Glutamatergic neuron (in vitro differentiated cells): ENCODE measurements at regions not wholly inside any gene's neighbourhood (a gene's known extent, or its start where the extent isn't known, plus 50 kb on each side); places are given as distances from the start of the nearest gene placed in this dataset.

Source experiments
- DNase-seq: peaks from one replicate; pipeline ENCODE4 v3.0.0; 2022
- H3K27ac Mint-ChIP-seq: one replicate; pipeline ENCODE4 v1.8.0; 2020; ENCODE audit warnings: mild to moderate bottlenecking, mixed read lengths, inconsistent platforms; ENCODE audit not compliant: unreplicated experiment
- H3K27me3 Mint-ChIP-seq: one replicate; pipeline ENCODE4 v1.8.0; 2020; ENCODE audit warnings: mild to moderate bottlenecking, moderate library complexity, mixed read lengths, inconsistent platforms; ENCODE audit not compliant: unreplicated experiment
- H3K36me3 Mint-ChIP-seq: one replicate; pipeline ENCODE4 v1.8.0; 2020; ENCODE audit warnings: mild to moderate bottlenecking, mixed read lengths, inconsistent platforms; ENCODE audit not compliant: unreplicated experiment
- H3K4me1 Mint-ChIP-seq: one replicate; pipeline ENCODE4 v1.8.0; 2020; ENCODE audit warnings: mild to moderate bottlenecking, low read depth, mixed read lengths, inconsistent platforms; ENCODE audit not compliant: unreplicated experiment
- H3K4me3 Mint-ChIP-seq: one replicate; pipeline ENCODE4 v1.8.0; 2020; ENCODE audit warnings: mild to moderate bottlenecking, mixed read lengths, inconsistent platforms; ENCODE audit not compliant: unreplicated experiment
- H3K9me3 Mint-ChIP-seq: one replicate; pipeline ENCODE4 v1.8.0; 2020; ENCODE audit warnings: mild to moderate bottlenecking, moderate library complexity, mixed read lengths, inconsistent platforms; ENCODE audit not compliant: unreplicated experiment
- CTCF ChIP-seq: fragments of 200-600 bp; sonication (generic); IDR thresholded peaks from one replicate; pipeline ENCODE4 v1.5.0; 2021; ENCODE audit not compliant: partially characterized antibody, unreplicated experiment

- H3K27ac Mint-ChIP-seq: no peak overlapping the region
- H3K27me3 Mint-ChIP-seq: peaks cover 1% of the 10 kb centered on the region
- no peaks in the 10 kb centered on the region for H3K4me1 Mint-ChIP-seq
- no peaks in the 10 kb centered on the region for H3K36me3 Mint-ChIP-seq
- H3K9me3 Mint-ChIP-seq: no peaks in the 10 kb centered on the region
- no peak for DNase-seq
- no peak overlapping the region for H3K4me3 Mint-ChIP-seq
- no peak for TF ChIP-seq CTCF
These were observed 70.5 kb downstream of the VCPKMT start for GRCh38 chr14:50045837-50046236.

GRCh38 chr14:50047274-50047676 is 69.1 kb downstream of the VCPKMT start:
- no peak for DNase-seq
- no peak for TF ChIP-seq CTCF
- Mint-ChIP-seq H3K36me3 (no peaks in the 10 kb centered on the region), H3K27ac (no peak overlapping the region), H3K9me3 (peaks cover 2% of the 10 kb centered on the region), H3K4me1 (no peaks in the 10 kb centered on the region), H3K4me3 (no peak overlapping the region), H3K27me3 (peaks cover 1% of the 10 kb centered on the region)

- Mint-ChIP-seq H3K27me3 (peaks cover 1% of the 10 kb centered on the region), H3K9me3 (peaks cover 2% of the 10 kb centered on the region), H3K36me3 (no peaks in the 10 kb centered on the region), H3K27ac (no peak overlapping the region), H3K4me1 (no peaks in the 10 kb centered on the region), H3K4me3 (no peak overlapping the region)
- DNase-seq: no peak
- no peak for TF ChIP-seq CTCF
These were observed 67.3 kb downstream of the VCPKMT start for GRCh38 chr14:50049093-50049492.

GRCh38 chr14:50049703-50050570 is 66.4 kb downstream of the VCPKMT start:
- H3K4me3 Mint-ChIP-seq: no peak overlapping the region
- peaks cover 1% of the 10 kb centered on the region for H3K27me3 Mint-ChIP-seq
- no peak for DNase-seq
- no peak for TF ChIP-seq CTCF
- peaks cover 2% of the 10 kb centered on the region for H3K9me3 Mint-ChIP-seq
- no peaks in the 10 kb centered on the region for H3K4me1 Mint-ChIP-seq
- no peak overlapping the region for H3K27ac Mint-ChIP-seq
- no peaks in the 10 kb centered on the region for H3K36me3 Mint-ChIP-seq

- TF ChIP-seq CTCF: no peak
- no peak overlapping the region for H3K27ac Mint-ChIP-seq
- peaks cover 2% of the 10 kb centered on the region for H3K9me3 Mint-ChIP-seq
- peaks cover 1% of the 10 kb centered on the region for H3K27me3 Mint-ChIP-seq
- no peak for DNase-seq
- H3K36me3 Mint-ChIP-seq: no peaks in the 10 kb centered on the region
- H3K4me1 Mint-ChIP-seq: peaks cover under 1% of the 10 kb centered on the region
- H3K4me3 Mint-ChIP-seq: no peak overlapping the region
These were observed 65.3 kb downstream of the VCPKMT start for GRCh38 chr14:50051106-50051505.
